Erythroblast (primary cell): ENCODE measurements at regions not wholly inside any gene's neighbourhood (a gene's known extent, or its start where the extent isn't known, plus 50 kb on each side); places are given as distances from the start of the nearest gene placed in this dataset.
A peak's percentile ranks its signal among the peaks of the same experiment; 100 is the strongest.

Source experiments
- DNase-seq, 2 experiments: peaks; one replicate each; lab custom pipeline; 2025; lab: John Stamatoyannopoulos, UW
- GATA1 ChIP-seq: IDR thresholded peaks from 2 replicates; pipeline ENCODE4 v1.6.1; 2011; ENCODE audit warnings: low read depth, mild to moderate bottlenecking, control low read depth, low read length, moderate library complexity
- POLR2A ChIP-seq: IDR thresholded peaks from 2 replicates; pipeline ENCODE4 v1.6.1; 2011; ENCODE audit warnings: mild to moderate bottlenecking, low read length

DNA sequence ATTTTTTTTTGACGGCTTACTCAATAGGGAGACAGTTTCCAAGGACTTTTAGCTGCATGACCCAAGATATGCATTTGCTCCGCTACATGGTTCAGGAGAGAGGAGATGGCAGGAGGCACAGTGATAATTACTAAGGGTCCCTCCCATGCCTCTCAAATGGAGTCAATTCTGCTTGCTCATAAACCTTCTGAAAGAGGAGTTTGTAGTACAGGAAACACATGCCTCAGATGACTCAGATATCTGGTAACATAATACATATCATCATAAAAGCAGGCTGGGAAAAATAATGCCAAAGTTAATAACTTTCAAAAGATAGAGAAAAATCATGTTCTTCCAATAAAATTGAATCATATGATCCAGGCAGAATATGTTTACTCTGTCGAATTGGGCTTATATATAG is 97.6 kb upstream of the DEFB112 start:
- TF ChIP-seq GATA1, result no peak
- no peak for TF ChIP-seq POLR2A
- no peak for DNase-seq

DNA sequence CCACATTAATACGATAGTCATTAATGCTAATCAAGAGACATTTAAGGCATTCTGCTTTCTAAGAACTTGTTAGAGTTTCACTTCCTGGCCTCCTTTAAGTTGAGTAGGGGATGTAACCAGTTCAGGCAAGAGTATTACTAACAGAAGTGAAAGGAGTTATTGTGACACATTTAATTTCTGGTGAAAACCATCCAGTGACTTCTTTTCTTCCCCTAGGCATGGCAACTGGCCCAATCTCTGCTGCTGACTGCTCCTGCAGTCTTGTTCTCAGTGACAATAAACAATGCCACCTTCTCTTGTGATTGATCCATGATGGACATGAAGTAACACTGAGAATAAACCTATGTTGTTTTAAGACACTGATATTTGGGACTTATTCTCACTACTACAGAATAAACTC is 130.9 kb upstream of the DEFB112 start:
- DNase-seq, result no peak
- TF ChIP-seq GATA1 (no peak), POLR2A (no peak)

DNA sequence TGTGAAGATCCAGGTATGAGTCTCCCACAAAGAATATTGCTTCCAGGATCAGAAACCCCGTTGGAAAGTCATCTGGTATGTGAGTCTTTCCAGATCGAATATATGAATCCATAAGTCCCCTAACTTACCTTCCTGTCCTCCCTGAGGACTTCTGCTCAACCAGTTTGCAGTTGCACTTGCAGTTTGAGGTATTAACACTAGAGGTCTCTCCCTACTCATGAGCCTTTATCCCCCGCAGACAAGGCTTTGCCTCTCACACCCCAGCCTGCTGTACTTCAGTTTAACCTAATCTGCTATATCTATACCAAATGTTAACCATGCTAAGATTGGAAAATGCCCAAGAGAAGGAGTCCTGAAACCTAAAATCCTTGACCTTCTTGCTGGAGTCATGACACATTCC is 135.3 kb upstream of the DEFB112 start:
- no peak for TF ChIP-seq GATA1
- no peak for TF ChIP-seq POLR2A
- peak; percentile 11 to 29 for DNase-seq

DNA sequence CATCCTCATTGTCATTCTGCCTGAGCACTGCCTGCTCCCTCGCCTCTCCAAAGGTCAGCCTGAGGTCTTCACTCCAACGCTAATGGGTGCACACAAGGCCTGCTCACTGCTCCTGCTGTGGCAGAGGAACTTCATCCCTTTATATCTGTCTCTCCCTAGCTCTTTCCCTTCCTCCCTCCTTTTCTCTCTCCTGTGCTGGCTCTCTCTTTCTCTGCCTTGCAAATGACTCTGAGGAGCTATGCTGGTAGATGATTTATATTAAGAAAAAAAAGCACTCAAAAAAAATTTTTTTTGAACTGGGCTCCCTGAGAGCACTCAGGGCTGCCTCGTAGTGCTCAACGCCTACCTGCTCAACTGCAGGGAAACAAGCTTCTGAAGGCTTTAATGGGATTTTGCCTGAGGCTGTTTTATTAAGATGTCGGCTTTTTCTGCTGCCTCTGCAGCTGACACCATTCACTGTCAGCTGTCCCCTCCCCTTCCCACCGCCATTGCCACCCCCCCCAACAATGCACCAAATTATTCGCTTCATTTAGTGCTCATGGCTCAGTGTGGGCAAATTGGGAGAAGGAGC is 137.7 kb upstream of the DEFB112 start:
- no peak for TF ChIP-seq POLR2A
- TF ChIP-seq GATA1, result no peak
- DNase-seq, result no peak

DNA sequence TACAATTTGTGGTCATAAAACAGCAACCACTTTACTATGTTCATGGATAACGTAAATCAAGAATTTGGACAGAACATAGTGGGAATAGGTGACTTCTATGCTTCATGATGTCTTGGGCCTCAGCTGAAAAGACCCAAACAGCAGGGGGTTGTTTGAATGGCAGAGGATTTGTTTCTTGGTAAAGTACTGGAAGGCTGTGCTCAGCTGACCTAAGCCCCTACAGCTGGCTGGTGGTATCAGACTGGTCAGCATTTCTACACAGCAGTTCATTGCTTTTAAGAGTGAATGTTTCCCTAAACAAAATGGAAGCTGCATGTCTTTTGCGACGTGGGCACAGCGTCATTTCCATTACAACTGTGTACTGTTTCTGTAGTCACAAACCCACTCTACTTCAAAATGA is 148.5 kb upstream of the DEFB112 start:
- TF ChIP-seq GATA1 (no peak), POLR2A (no peak)
- no peak for DNase-seq

DNA sequence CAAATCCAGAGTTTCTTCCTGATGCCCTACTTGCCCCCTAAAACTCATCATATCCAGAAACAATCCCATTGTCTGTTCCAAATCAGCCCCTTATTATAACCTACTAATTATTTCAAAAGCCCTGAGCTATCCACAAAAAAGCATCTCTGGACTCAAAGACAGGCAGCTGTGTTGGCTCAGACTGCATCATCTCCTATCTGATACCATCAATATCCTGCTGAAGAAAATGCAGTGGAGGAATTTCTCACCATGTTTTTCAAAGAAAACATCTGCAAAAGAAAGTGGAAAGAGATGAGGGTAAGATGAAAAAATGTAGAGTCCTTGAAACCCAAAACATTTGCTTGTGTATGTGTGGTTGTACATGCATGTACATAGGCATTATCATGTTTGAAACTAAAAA is 153.0 kb upstream of the DEFB112 start:
- DNase-seq, result no peak
- TF ChIP-seq GATA1, result no peak
- TF ChIP-seq POLR2A, result no peak

DNA sequence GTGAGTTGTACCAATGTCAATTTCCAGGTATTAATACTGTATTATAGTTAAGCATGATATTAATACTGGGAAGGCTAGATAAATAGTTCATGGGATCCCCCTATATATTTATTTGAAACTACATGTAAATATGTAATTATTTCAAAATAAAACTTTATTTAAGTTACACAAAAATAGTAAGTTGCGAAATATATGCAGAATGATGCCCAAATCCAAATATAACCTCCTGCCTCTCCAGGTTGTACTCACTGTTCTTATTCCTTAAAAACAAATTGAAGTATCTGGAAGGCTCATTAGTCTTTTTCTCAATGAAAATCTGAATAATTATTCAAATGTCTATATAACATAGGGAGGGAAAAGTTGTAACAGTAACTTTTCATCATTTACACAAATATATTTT is 161.9 kb upstream of the DEFB112 start:
- no peak for DNase-seq
- TF ChIP-seq GATA1, result no peak
- TF ChIP-seq POLR2A, result no peak

DNA sequence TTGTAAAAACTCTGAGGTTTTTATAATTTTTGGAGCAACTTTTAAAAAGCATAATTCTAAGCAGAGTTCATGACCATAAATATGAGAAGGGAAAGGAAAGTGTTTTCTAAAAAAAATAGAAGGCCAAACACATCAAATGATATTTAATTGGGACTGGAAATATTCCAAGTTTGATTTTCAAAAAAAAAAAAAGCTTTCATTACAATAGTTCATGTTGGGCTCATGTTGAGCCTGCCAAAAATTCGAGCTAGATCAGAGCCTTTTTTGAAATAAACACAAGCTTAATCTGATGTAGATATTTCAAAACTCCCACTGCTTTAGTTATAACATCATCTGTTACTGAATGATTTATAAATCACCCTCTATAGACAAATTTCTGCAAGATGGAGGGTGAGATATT is 163.4 kb upstream of the DEFB112 start:
- DNase-seq, result no peak
- TF ChIP-seq GATA1 (no peak), POLR2A (no peak)

DNA sequence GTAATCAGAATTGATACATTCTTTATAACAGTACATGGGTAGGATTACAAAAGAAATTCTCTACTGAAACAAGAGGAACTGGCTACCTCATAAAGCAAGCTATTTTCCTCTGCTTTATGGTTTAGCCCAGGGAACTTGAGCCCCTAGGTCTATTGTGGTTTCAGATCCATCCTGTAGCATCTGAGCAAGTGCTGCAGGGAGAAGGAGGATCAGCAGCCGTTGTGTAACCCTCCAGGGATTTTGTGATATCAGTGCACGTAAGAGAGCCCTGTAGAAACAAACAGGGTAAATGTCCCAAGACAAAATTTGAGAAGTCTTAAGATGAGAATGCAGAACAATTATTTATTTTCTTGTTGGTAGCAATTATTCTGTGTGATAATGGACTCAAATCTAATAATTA is 165.2 kb upstream of the DEFB112 start:
- no peak for TF ChIP-seq GATA1
- no peak for TF ChIP-seq POLR2A
- no peak for DNase-seq

DNA sequence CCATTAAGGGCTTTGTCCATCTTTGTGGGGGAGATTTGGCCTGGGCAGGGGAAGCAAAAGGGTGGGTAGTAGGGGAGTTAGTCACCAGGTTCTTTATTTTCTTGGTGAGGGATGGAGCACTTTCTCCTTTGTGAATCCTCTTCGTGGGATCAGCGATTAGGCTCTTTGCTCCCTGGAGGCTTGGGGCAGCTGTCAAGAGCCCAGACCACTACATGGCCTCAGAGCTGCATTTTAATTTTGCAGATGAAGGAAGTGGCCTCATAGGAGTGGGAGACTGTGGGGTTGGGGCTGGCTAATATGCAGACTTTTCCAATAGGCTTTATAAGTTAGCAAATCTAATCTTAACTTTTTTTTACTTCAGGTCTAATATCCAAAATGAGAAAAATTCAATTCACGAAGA is 168.1 kb upstream of the DEFB112 start:
- no peak for DNase-seq
- TF ChIP-seq POLR2A, result no peak
- TF ChIP-seq GATA1, result no peak

DNA sequence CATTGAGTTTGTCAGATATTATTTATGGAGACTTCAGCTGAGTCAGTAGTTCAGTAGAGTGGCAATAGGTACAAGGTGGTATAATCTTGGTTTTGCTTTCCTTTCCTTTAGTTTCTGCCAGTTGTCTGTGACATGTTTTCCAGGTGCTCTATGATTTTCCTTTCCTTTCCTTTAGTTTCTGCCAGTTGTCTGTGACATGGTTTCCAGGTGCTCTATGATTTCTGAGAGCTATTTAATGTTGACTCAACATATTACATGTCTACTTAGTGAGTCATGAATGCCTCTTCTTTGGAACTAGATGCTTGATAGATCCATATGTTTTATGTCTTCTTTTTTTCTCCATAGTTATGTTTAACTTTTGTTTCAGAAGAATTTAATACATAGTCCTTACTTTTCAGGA is 186.4 kb upstream of the DEFB112 start:
- no peak for DNase-seq
- TF ChIP-seq POLR2A, result no peak

DNA sequence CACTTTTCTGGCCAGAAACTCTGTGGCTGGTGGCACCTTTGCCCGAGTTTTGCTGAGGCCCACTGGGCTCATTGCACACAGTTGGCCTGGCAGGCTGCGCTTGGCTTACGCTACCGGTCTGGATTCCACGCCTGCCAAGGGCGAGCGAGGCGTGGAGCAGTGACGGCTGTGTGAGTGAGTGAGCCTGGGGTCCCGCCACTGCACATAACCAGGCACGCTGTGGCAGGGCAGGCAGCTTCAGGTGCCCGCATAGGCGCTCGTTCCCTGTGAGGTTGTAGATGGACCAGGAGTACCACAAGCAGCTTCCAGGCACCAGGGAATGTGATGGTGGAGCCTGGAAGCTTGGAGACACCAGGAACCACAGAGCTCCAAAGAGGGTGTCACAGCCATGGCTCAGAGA is 190.1 kb upstream of the DEFB112 start:
- no peak for DNase-seq
- no peak for TF ChIP-seq GATA1
- no peak for TF ChIP-seq POLR2A

DNA sequence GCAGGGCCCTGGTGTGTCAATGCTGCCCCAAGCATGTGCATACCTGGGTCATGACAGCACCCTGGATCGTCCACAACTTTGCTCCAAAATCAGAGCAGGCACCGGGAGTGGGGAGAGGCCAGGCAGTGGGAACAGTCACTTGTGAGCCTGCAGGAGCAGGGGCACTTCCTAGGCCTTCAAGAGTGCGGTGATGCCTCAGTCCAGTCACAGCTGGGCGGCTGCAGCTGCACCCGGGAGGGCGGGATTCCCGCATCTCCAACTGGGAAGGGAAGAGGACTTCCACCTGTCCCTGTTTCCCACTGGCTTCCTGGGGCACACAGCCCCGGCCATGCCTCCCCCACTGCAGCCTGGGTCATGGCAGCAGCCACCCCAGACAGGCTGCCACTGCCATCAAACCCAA is 191.3 kb upstream of the DEFB112 start:
- TF ChIP-seq POLR2A, result no peak
- TF ChIP-seq GATA1, result no peak

DNA sequence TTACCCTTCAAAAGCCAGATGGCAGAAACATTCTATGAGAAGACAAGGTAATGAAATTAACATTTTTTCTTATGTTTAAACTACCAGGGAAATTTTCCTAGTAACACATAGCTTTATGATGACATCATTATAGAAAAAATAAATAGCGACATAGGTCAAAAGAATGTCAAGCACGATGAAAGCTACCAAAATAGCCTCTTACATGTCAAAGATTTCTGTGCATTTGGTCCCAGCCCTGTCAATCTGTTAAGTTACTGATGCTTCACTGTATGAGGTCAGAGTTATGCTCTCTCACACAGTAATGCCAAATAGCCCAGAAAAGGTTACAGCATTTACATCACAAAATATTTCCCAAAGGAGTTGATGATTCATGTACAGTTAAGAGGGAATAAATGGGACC is 199.8 kb upstream of the DEFB112 start:
- TF ChIP-seq GATA1 (no peak), POLR2A (no peak)
- DNase-seq, result no peak

More for the DNA sequence above, 191.3 kb upstream of the DEFB112 start:
- DNase-seq, result no peak

DNA sequence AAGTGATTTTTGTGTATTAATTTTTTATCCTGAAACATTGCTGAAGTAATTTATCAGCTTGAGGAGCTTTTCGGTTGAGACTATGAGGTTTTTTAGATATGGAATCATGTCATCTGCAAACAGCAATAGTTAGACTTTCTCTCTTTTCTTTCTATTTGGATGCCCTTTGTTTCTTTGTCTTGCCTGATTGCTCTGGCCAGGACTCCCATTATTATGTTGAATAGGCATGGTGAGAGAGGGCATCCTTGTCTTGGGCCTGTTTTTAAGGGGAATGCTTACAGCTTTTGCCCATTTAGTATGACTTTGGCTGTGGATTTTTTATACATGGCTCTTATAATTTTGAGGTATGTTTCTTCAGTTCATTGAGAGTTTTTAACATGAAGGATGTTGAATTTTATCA is 207.6 kb upstream of the DEFB112 start:
- TF ChIP-seq GATA1 (no peak), POLR2A (no peak)
- DNase-seq, result no peak
